ENCODE measurements at regions not wholly inside any gene's neighbourhood (a gene's known extent, or its start where the extent isn't known, plus 50 kb on each side); places are given as distances from the start of the nearest gene placed in this dataset.

GRCh38 chr1:4058122-4058521, 158.1 kb upstream of the C1orf174 start:
- intact Hi-C loops (cut with DNase I; ENCODE audit: low total_unique reads) = no loop called here

GRCh38 chr1:4058706-4059105, 158.6 kb upstream of the C1orf174 start:
- intact Hi-C loops (cut with DNase I; ENCODE audit: low total_unique reads) = no loop called here
- TF ChIP-seq POLR2AphosphoS5 (IDR thresholded peaks at IDR 0.05) (no peak), CTCF (IDR thresholded peaks at IDR 0.05) (no peak), EP300 (IDR thresholded peaks at IDR 0.05) (no peak), POLR2A (IDR thresholded peaks at IDR 0.05) (no peak)
- no peaks in the 10 kb centered on the region for H3K9me3 ChIP-seq
- H3K4me1 ChIP-seq = no peaks in the 10 kb centered on the region
- H3K27ac ChIP-seq = no peak overlapping the region
- DNase-seq = no peak
- 66 to 90% (median 87%) methylated on average over 4 to 8 of the region's 8 CpGs for WGBS, 5 donors
- H3K4me3 ChIP-seq = no peak overlapping the region
- peaks cover 0 to 32% (median 0%) of the 10 kb centered on the region in 3 donors for H3K27me3 ChIP-seq
- H3K36me3 ChIP-seq = no peaks in the 10 kb centered on the region

More at GRCh38 chr1:4058122-4058521, 158.1 kb upstream of the C1orf174 start:
- DNase-seq = no peak
- H3K27me3 ChIP-seq = peaks cover 0 to 38% (median 0%) of the 10 kb centered on the region in 3 donors
- 87 to 94% (median 91%) methylated on average over 7 to 14 of the region's 14 CpGs for WGBS, 5 donors
- no peak overlapping the region for H3K4me3 ChIP-seq
- TF ChIP-seq POLR2A (IDR thresholded peaks at IDR 0.05) (no peak), POLR2AphosphoS5 (IDR thresholded peaks at IDR 0.05) (no peak), EP300 (IDR thresholded peaks at IDR 0.05) (no peak), CTCF (IDR thresholded peaks at IDR 0.05) (no peak)
- H3K9me3 ChIP-seq = no peaks in the 10 kb centered on the region
- no peaks in the 10 kb centered on the region for H3K36me3 ChIP-seq
- H3K4me1 ChIP-seq = no peaks in the 10 kb centered on the region
- no peak overlapping the region for H3K27ac ChIP-seq

- Histone ChIP-seq H3K27ac (no peak overlapping the region), H3K4me3 (no peak overlapping the region), H3K36me3 (no peaks in the 10 kb centered on the region), H3K9me3 (peaks cover 0 to 4% (median 0%) of the 10 kb centered on the region in 4 donors), H3K27me3 (peaks cover 0 to 27% (median 0%) of the 10 kb centered on the region in 3 donors), H3K4me1 (no peaks in the 10 kb centered on the region)
- TF ChIP-seq POLR2AphosphoS5 (IDR thresholded peaks at IDR 0.05) (no peak), CTCF (IDR thresholded peaks at IDR 0.05) (no peak), POLR2A (IDR thresholded peaks at IDR 0.05) (no peak), EP300 (IDR thresholded peaks at IDR 0.05) (no peak)
- no peak for DNase-seq
- intact Hi-C loops (cut with DNase I; ENCODE audit: low total_unique reads) = no loop called here
- WGBS, 5 donors = 67 to 83% (median 81%) methylated on average over 8 to 16 of the region's 16 CpGs
These were observed 159.2 kb upstream of the C1orf174 start for GRCh38 chr1:4059270-4059669.

- no peak for DNase-seq
- Histone ChIP-seq H3K4me1 (no peaks in the 10 kb centered on the region), H3K27me3 (peaks cover 0 to 16% (median 0%) of the 10 kb centered on the region in 3 donors), H3K36me3 (no peaks in the 10 kb centered on the region), H3K9me3 (peaks cover 0 to 8% (median 0%) of the 10 kb centered on the region in 4 donors), H3K27ac (no peak overlapping the region), H3K4me3 (no peak overlapping the region)
- intact Hi-C loops (cut with DNase I; ENCODE audit: low total_unique reads) = no loop called here
- TF ChIP-seq EP300 (IDR thresholded peaks at IDR 0.05) (no peak), CTCF (IDR thresholded peaks at IDR 0.05) (no peak), POLR2AphosphoS5 (IDR thresholded peaks at IDR 0.05) (no peak), POLR2A (IDR thresholded peaks at IDR 0.05) (no peak)
- WGBS, 5 donors = 64 to 71% (median 69%) methylated on average over 8 to 12 of the region's 12 CpGs
These were observed 160.8 kb upstream of the C1orf174 start for GRCh38 chr1:4060850-4061249.
